GM19351 (cell line): ENCODE measurements at regions not wholly inside any gene's neighbourhood (a gene's known extent, or its start where the extent isn't known, plus 50 kb on each side); places are given as distances from the start of the nearest gene placed in this dataset.

Experiments used
- ATAC-seq: cut with Tn5 transposase; IDR thresholded peaks from one replicate; pipeline ENCODE4 v1.9.1; 2021; ENCODE audit warnings: mild to moderate bottlenecking, moderate library complexity; ENCODE audit not compliant: unreplicated experiment

- ATAC-seq: no peak
Measured at GRCh38 chr7:16172366-16172765, 249.0 kb downstream of the CRPPA start.

GRCh38 chr7:16171928-16172327, 249.4 kb downstream of the CRPPA start:
- ATAC-seq: no peak

GRCh38 chr7:16170671-16171070, 250.7 kb downstream of the CRPPA start:
- ATAC-seq: no peak

- ATAC-seq: no peak
Measured at GRCh38 chr7:16169537-16169936, 251.8 kb downstream of the CRPPA start.

GRCh38 chr7:16167526-16167925, 253.8 kb downstream of the CRPPA start:
- no peak for ATAC-seq

GRCh38 chr7:16144361-16144760, 277.0 kb downstream of the CRPPA start:
- no peak for ATAC-seq

- no peak for ATAC-seq
Measured at GRCh38 chr7:16137944-16138343, 283.4 kb downstream of the CRPPA start.

- ATAC-seq: no peak
Measured at GRCh38 chr7:16136896-16137295, 284.4 kb downstream of the CRPPA start.

- no peak for ATAC-seq
Measured at GRCh38 chr7:16135658-16136057, 285.7 kb downstream of the CRPPA start.

- no peak for ATAC-seq
Measured at GRCh38 chr7:16130111-16131110, 290.9 kb downstream of the CRPPA start.

GRCh38 chr7:16129431-16130110, 291.8 kb downstream of the CRPPA start:
- ATAC-seq: no peak

GRCh38 chr7:16123117-16123770, 298.1 kb downstream of the CRPPA start:
- no peak for ATAC-seq

- no peak for ATAC-seq
Measured at GRCh38 chr7:16121876-16122390, 299.4 kb downstream of the CRPPA start.

- ATAC-seq: no peak
Measured at GRCh38 chr7:16115374-16115773, 306.0 kb downstream of the CRPPA start.

- no peak for ATAC-seq
Measured at GRCh38 chr7:16114633-16115032, 306.7 kb downstream of the CRPPA start.

- ATAC-seq: no peak
Measured at GRCh38 chr7:16114071-16114470, 307.3 kb downstream of the CRPPA start.

- no peak for ATAC-seq
Measured at GRCh38 chr7:16113058-16113457, 308.3 kb downstream of the CRPPA start.

GRCh38 chr7:16106869-16107268, 314.5 kb downstream of the CRPPA start:
- ATAC-seq: no peak

GRCh38 chr7:16106300-16106699, 315.0 kb downstream of the CRPPA start:
- ATAC-seq: no peak

- no peak for ATAC-seq
Measured at GRCh38 chr7:16099302-16099849, 322.0 kb downstream of the CRPPA start.

GRCh38 chr7:16098585-16099179, 322.7 kb downstream of the CRPPA start:
- ATAC-seq: peak; percentile 60
